Trophoblast cell (in vitro differentiated cells and primary cell): ENCODE measurements at regions not wholly inside any gene's neighbourhood (a gene's known extent, or its start where the extent isn't known, plus 50 kb on each side); places are given as distances from the start of the nearest gene placed in this dataset.
"Not testable (repeated sequence)": the region's sequence is repeated elsewhere in the genome, so short reads cannot be mapped to it uniquely, and the experiment has no call there.

Experiments
- DNase-seq, 2 donors: peaks; one replicate each; pipeline ENCODE4 v3.0.0-alpha.2; 2016
- H2AFZ ChIP-seq: 2 replicates; pipeline ENCODE4 v1.6.1; 2013; ENCODE audit warnings: low read length, moderate library complexity, mild to moderate bottlenecking; ENCODE audit not compliant: insufficient read depth, poor library complexity
- H2AK5ac ChIP-seq: 2 replicates; pipeline ENCODE4 v1.6.1; 2013; ENCODE audit warnings: mild to moderate bottlenecking, low read length
- H2BK120ac ChIP-seq: 2 replicates; pipeline ENCODE4 v1.6.1; 2013; ENCODE audit warnings: low read length, mild to moderate bottlenecking, moderate library complexity; ENCODE audit not compliant: insufficient read depth, poor library complexity
- H2BK12ac ChIP-seq: 2 replicates; pipeline ENCODE4 v1.6.1; 2013; ENCODE audit warnings: mild to moderate bottlenecking, low read length, moderate library complexity
- H2BK5ac ChIP-seq: 2 replicates; pipeline ENCODE4 v1.6.1; 2013; ENCODE audit warnings: low read length, low read depth, moderate library complexity, mild to moderate bottlenecking; ENCODE audit not compliant: poor library complexity
- H3K14ac ChIP-seq: 2 replicates; pipeline ENCODE4 v1.6.1; 2013; ENCODE audit warnings: mild to moderate bottlenecking, low read length
- H3K18ac ChIP-seq: 2 replicates; pipeline ENCODE4 v1.6.1; 2013; ENCODE audit warnings: mild to moderate bottlenecking, low read length
- H3K23ac ChIP-seq: 2 replicates; pipeline ENCODE4 v1.6.1; 2013; ENCODE audit warnings: low read length
- H3K27ac ChIP-seq: 2 replicates; pipeline ENCODE4 v1.5.1; 2013; ENCODE audit warnings: low read depth, mild to moderate bottlenecking, inconsistent platforms, low read length, moderate library complexity
- H3K27me3 ChIP-seq: 2 replicates; pipeline ENCODE4 v1.6.1; 2013; ENCODE audit warnings: inconsistent platforms, mild to moderate bottlenecking, low read length, moderate library complexity; ENCODE audit not compliant: insufficient read depth
- H3K36me3 ChIP-seq, 2 experiments: 1 replicate in 1 of 2; 2 replicates in 1 of 2; pipeline ENCODE4 v1.6.1; 2013; ENCODE audit warnings: low read length in 2 of 2, mild to moderate bottlenecking in 2 of 2, moderate library complexity in 1 of 2; ENCODE audit not compliant: insufficient read depth in 2 of 2, control insufficient read depth in 1 of 2
- H3K4ac ChIP-seq: 2 replicates; pipeline ENCODE4 v1.6.1; 2013; ENCODE audit warnings: low read depth, mild to moderate bottlenecking, low read length, moderate library complexity
- H3K4me1 ChIP-seq, 2 experiments: 1 replicate in 1 of 2; 2 replicates in 1 of 2; pipeline ENCODE4 v1.6.1; 2013; ENCODE audit warnings: low read length in 2 of 2, mild to moderate bottlenecking in 2 of 2, moderate library complexity in 1 of 2; ENCODE audit not compliant: insufficient read depth in 2 of 2, control insufficient read depth in 1 of 2
- H3K4me2 ChIP-seq: 2 replicates; pipeline ENCODE4 v1.6.1; 2013; ENCODE audit warnings: inconsistent platforms, mild to moderate bottlenecking, low read length, moderate library complexity
- H3K4me3 ChIP-seq: 2 replicates; pipeline ENCODE4 v1.5.1; 2013; ENCODE audit warnings: mild to moderate bottlenecking, low read depth, low read length, inconsistent platforms
- H3K79me1 ChIP-seq: one replicate; pipeline ENCODE4 v1.6.1; 2013; ENCODE audit warnings: low read length
- H3K79me2 ChIP-seq: 2 replicates; pipeline ENCODE4 v1.6.1; 2013; ENCODE audit warnings: low read length, mild to moderate bottlenecking; ENCODE audit not compliant: control insufficient read depth, insufficient read depth, poor library complexity
- H3K9ac ChIP-seq: 2 replicates; pipeline ENCODE4 v1.6.1; 2013; ENCODE audit warnings: mild to moderate bottlenecking, low read length
- H3K9me3 ChIP-seq: 2 replicates; pipeline ENCODE4 v1.6.1; 2013; ENCODE audit warnings: low read depth, mild to moderate bottlenecking, control low read depth, inconsistent platforms, low read length; ENCODE audit not compliant: insufficient read depth
- H4K12ac ChIP-seq: 2 replicates; pipeline ENCODE4 v1.6.1; 2013; ENCODE audit warnings: low read depth, mild to moderate bottlenecking, low read length, moderate library complexity
- H4K8ac ChIP-seq: 2 replicates; pipeline ENCODE4 v1.6.1; 2013; ENCODE audit warnings: low read depth, mild to moderate bottlenecking, low read length, moderate library complexity
- H4K91ac ChIP-seq: one replicate; pipeline ENCODE4 v1.6.1; 2013; ENCODE audit warnings: low read depth, mild to moderate bottlenecking, low read length, moderate library complexity
- WGBS: extraction: QIAGEN DNeasy Blood & Tissue Kit; methylation state at CpG from one replicate; pipeline ENCODE4 v1.1.7; 2013; ENCODE audit warnings: missing lambda C conversion rate; ENCODE audit not compliant: insufficient read length, insufficient coverage; ENCODE audit errors: extremely low coverage; 5-methylcytosine and 5-hydroxymethylcytosine counted together

- H3K18ac ChIP-seq, H3K9me3 ChIP-seq, H2BK5ac ChIP-seq, H4K12ac ChIP-seq, H2BK12ac ChIP-seq, H3K27ac ChIP-seq, H3K36me3 ChIP-seq, H3K14ac ChIP-seq, H2AK5ac ChIP-seq, DNase-seq, H3K23ac ChIP-seq, H3K79me1 ChIP-seq, H4K8ac ChIP-seq, H2AFZ ChIP-seq, H3K4me1 ChIP-seq, H4K91ac ChIP-seq, H3K4me2 ChIP-seq, H3K4me3 ChIP-seq, H3K79me2 ChIP-seq, H2BK120ac ChIP-seq, H3K9ac ChIP-seq, H3K27me3 ChIP-seq: not testable (repeated sequence)
- H3K4ac ChIP-seq = peak overlapping the region; percentile 84
- no CpG with 5 or more reads among the region's 12 CpGs for WGBS
Measured at GRCh38 chr17:30722114-30722780, 102.2 kb downstream of the CRLF3 start.

GRCh38 chr17:30720971-30721370, 103.5 kb downstream of the CRLF3 start:
- H3K79me2 ChIP-seq, H3K23ac ChIP-seq, H2BK5ac ChIP-seq, H3K9ac ChIP-seq, H2BK12ac ChIP-seq, DNase-seq, H4K91ac ChIP-seq, H3K4me3 ChIP-seq, H2BK120ac ChIP-seq, H3K14ac ChIP-seq, H3K4me2 ChIP-seq, H3K9me3 ChIP-seq, H3K79me1 ChIP-seq, H3K18ac ChIP-seq, H4K8ac ChIP-seq, H2AK5ac ChIP-seq, H3K27ac ChIP-seq, H3K36me3 ChIP-seq, H3K4me1 ChIP-seq, H4K12ac ChIP-seq, H3K27me3 ChIP-seq, H2AFZ ChIP-seq: not testable (repeated sequence)
- H3K4ac ChIP-seq = peak overlapping the region; percentile 68
- WGBS = no CpG with 5 or more reads among the region's 5 CpGs

GRCh38 chr17:30720013-30720471, 104.5 kb downstream of the CRLF3 start:
- Histone ChIP-seq H2AFZ (no peak overlapping the region), H3K14ac (no peak overlapping the region), H2BK12ac (no peak overlapping the region), H3K4me1 (no peaks in the 10 kb centered on the region), H3K23ac (no peak overlapping the region), H4K12ac (no peak overlapping the region), H3K4ac (peak overlapping the region; percentile 34), H3K36me3 (peaks cover 0 to 2% of the 10 kb centered on the region in 2 experiments), H3K9ac (no peak overlapping the region), H3K79me2 (peaks cover 13% of the 10 kb centered on the region), H3K4me2 (no peak overlapping the region), H3K27ac (no peak overlapping the region), H3K79me1 (no peaks in the 10 kb centered on the region), H3K18ac (no peak overlapping the region), H3K9me3 (no peaks in the 10 kb centered on the region), H3K27me3 (no peaks in the 10 kb centered on the region), H4K91ac (no peak overlapping the region), H4K8ac (no peak overlapping the region), H2BK5ac (no peak overlapping the region), H3K4me3 (no peak overlapping the region), H2BK120ac (no peak overlapping the region), H2AK5ac (no peak overlapping the region)
- no peak for DNase-seq
- no CpG with 5 or more reads among the region's 14 CpGs for WGBS

- not testable (repeated sequence) for H2BK120ac ChIP-seq, H3K27me3 ChIP-seq, H4K12ac ChIP-seq, H3K36me3 ChIP-seq, H3K4me2 ChIP-seq, H3K9me3 ChIP-seq, H3K4me1 ChIP-seq, H4K8ac ChIP-seq, H3K4me3 ChIP-seq, H2AK5ac ChIP-seq, H3K9ac ChIP-seq, H3K27ac ChIP-seq, H4K91ac ChIP-seq, H3K18ac ChIP-seq, H2BK5ac ChIP-seq, H3K79me1 ChIP-seq, H2AFZ ChIP-seq, H3K23ac ChIP-seq, H3K14ac ChIP-seq, H2BK12ac ChIP-seq
- DNase-seq = peak; percentile 71 to 92
- no CpG with 5 or more reads among the region's 22 CpGs for WGBS
- Histone ChIP-seq H3K4ac (peak overlapping the region; percentile 13), H3K79me2 (peaks cover 14% of the 10 kb centered on the region)
Measured at GRCh38 chr17:30719131-30719973, 105.1 kb downstream of the CRLF3 start.
